Osteoblast (primary cell): ENCODE measurements at regions not wholly inside any gene's neighbourhood (a gene's known extent, or its start where the extent isn't known, plus 50 kb on each side); places are given as distances from the start of the nearest gene placed in this dataset.
"Not testable (repeated sequence)": the region's sequence is repeated elsewhere in the genome, so short reads cannot be mapped to it uniquely, and the experiment has no call there.

Experiments used
- DNase-seq: peaks from one replicate; pipeline ENCODE4 v3.0.0; 2011; ENCODE audit warnings: low spot score, mixed read lengths; ENCODE audit not compliant: insufficient read length; ENCODE audit errors: missing footprints
- H2AFZ ChIP-seq: 2 replicates; pipeline ENCODE4 v1.6.0; 2011; ENCODE audit warnings: mild to moderate bottlenecking, low read length
- H3K27ac ChIP-seq: 2 replicates; pipeline ENCODE4 v1.5.1; 2011; ENCODE audit warnings: mild to moderate bottlenecking, low read depth, low read length, moderate library complexity
- H3K27me3 ChIP-seq: 2 replicates; pipeline ENCODE4 v1.6.0; 2012; ENCODE audit warnings: mild to moderate bottlenecking, control low read depth, inconsistent platforms, low read length, moderate library complexity; ENCODE audit not compliant: insufficient read depth
- H3K36me3 ChIP-seq: 2 replicates; pipeline ENCODE4 v1.5.1; 2011; ENCODE audit warnings: mild to moderate bottlenecking, low read length, control low read depth, moderate library complexity; ENCODE audit not compliant: insufficient read depth
- H3K4me1 ChIP-seq: 2 replicates; pipeline ENCODE4 v1.5.1; 2011; ENCODE audit warnings: mild to moderate bottlenecking, low read length, control low read depth, moderate library complexity; ENCODE audit not compliant: insufficient read depth
- H3K4me2 ChIP-seq: 2 replicates; pipeline ENCODE4 v1.6.0; 2011; ENCODE audit warnings: mild to moderate bottlenecking, low read length; ENCODE audit not compliant: insufficient read depth
- H3K4me3 ChIP-seq: fragments of 200-600 bp; sonication (generic); 3 replicates; pipeline ENCODE4 v1.5.1; 2012; ENCODE audit warnings: mild to moderate bottlenecking, low read length, inconsistent platforms; ENCODE audit not compliant: insufficient read depth
- H3K79me2 ChIP-seq: 2 replicates; pipeline ENCODE4 v1.6.0; 2012; ENCODE audit warnings: mild to moderate bottlenecking, low read length, control low read depth, inconsistent platforms; ENCODE audit not compliant: insufficient read depth
- H3K9me3 ChIP-seq: 2 replicates; pipeline ENCODE4 v1.5.1; 2011; ENCODE audit warnings: low read depth, low read length, control low read depth
- H4K20me1 ChIP-seq: 2 replicates; pipeline ENCODE4 v1.6.0; 2012; ENCODE audit warnings: mild to moderate bottlenecking, low read length, control low read depth; ENCODE audit not compliant: insufficient read depth
- CTCF ChIP-seq: IDR thresholded peaks from 2 replicates; pipeline ENCODE4 v1.5.1; 2011; ENCODE audit warnings: mild to moderate bottlenecking, low read depth, low read length, moderate library complexity; ENCODE audit errors: extremely low read depth

GRCh38 chr2:125418483-125418882, 1237.5 kb upstream of the GYPC start:
- no peaks in the 10 kb centered on the region for H3K27me3 ChIP-seq
- H3K79me2 ChIP-seq = no peaks in the 10 kb centered on the region
- no peak for DNase-seq
- no peak overlapping the region for H3K4me2 ChIP-seq
- H4K20me1 ChIP-seq = no peaks in the 10 kb centered on the region
- H3K27ac ChIP-seq = no peak overlapping the region
- no peaks in the 10 kb centered on the region for H3K36me3 ChIP-seq
- no peak overlapping the region for H2AFZ ChIP-seq
- H3K4me3 ChIP-seq = no peak overlapping the region
- H3K4me1 ChIP-seq = no peaks in the 10 kb centered on the region
- H3K9me3 ChIP-seq = no peaks in the 10 kb centered on the region
- TF ChIP-seq CTCF = no peak

GRCh38 chr2:125422198-125422770, 1233.7 kb upstream of the GYPC start:
- not testable (repeated sequence) for H3K27me3 ChIP-seq, H3K27ac ChIP-seq, DNase-seq, H4K20me1 ChIP-seq, H2AFZ ChIP-seq, H3K9me3 ChIP-seq, H3K79me2 ChIP-seq, H3K4me3 ChIP-seq, H3K36me3 ChIP-seq, H3K4me2 ChIP-seq, H3K4me1 ChIP-seq

GRCh38 chr2:125424266-125424785, 1231.6 kb upstream of the GYPC start:
- H3K27me3 ChIP-seq = no peaks in the 10 kb centered on the region
- peak; percentile 86 for DNase-seq

GRCh38 chr2:125427721-125428315, 1228.1 kb upstream of the GYPC start:
- no peak for DNase-seq
- Histone ChIP-seq H3K27ac (no peak overlapping the region), H3K4me2 (no peak overlapping the region), H3K36me3 (no peaks in the 10 kb centered on the region), H3K4me3 (no peak overlapping the region), H2AFZ (no peak overlapping the region), H3K79me2 (no peaks in the 10 kb centered on the region), H3K27me3 (no peaks in the 10 kb centered on the region), H3K9me3 (no peaks in the 10 kb centered on the region), H4K20me1 (no peaks in the 10 kb centered on the region), H3K4me1 (peaks cover 2% of the 10 kb centered on the region)
- TF ChIP-seq CTCF = no peak

More at GRCh38 chr2:125424266-125424785, 1231.6 kb upstream of the GYPC start:
- H3K79me2 ChIP-seq = no peaks in the 10 kb centered on the region
- H3K9me3 ChIP-seq = no peaks in the 10 kb centered on the region
- H3K4me3 ChIP-seq = no peak overlapping the region
- TF ChIP-seq CTCF = no peak
- no peak overlapping the region for H3K4me2 ChIP-seq
- H2AFZ ChIP-seq = no peak overlapping the region
- no peaks in the 10 kb centered on the region for H4K20me1 ChIP-seq
- no peaks in the 10 kb centered on the region for H3K36me3 ChIP-seq
- no peak overlapping the region for H3K27ac ChIP-seq
- H3K4me1 ChIP-seq = peaks cover 2% of the 10 kb centered on the region
